ENCODE measurements at regions not wholly inside any gene's neighbourhood (a gene's known extent, or its start where the extent isn't known, plus 50 kb on each side); places are given as distances from the start of the nearest gene placed in this dataset.
"Not testable (repeated sequence)": the region's sequence is repeated elsewhere in the genome, so short reads cannot be mapped to it uniquely, and the experiment has no call there.

DNA sequence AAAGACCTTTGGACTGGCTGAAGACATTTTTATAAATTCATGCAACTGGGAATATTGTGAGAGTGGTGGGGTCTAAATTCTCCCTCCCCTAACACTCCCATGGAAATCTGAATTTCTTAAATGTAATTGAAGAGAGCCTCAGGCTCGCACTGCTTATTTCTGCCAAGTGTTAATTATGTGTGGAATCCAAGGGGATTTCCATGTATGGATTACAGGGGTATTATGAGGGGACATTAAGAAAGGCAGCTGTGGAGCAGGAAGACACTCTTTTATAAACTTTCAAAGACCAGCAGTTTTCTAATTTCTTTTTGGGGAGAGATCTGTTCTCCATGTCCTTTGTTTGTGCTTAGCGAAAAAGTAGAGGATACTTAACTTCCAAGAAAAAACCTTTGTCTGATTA lies 152.1 kb upstream of the TBL1XR1 start:
- DNase-seq = no peak
- Histone ChIP-seq H3K36me3 (no peaks in the 10 kb centered on the region), H3K4me3 (ENCODE audit: low read depth, low read length) (no peak overlapping the region), H3K4me1 (peaks cover 14% of the 10 kb centered on the region), H3K27me3 (no peaks in the 10 kb centered on the region), H3K9me3 (no peaks in the 10 kb centered on the region)
- TF ChIP-seq, protein P1, sequence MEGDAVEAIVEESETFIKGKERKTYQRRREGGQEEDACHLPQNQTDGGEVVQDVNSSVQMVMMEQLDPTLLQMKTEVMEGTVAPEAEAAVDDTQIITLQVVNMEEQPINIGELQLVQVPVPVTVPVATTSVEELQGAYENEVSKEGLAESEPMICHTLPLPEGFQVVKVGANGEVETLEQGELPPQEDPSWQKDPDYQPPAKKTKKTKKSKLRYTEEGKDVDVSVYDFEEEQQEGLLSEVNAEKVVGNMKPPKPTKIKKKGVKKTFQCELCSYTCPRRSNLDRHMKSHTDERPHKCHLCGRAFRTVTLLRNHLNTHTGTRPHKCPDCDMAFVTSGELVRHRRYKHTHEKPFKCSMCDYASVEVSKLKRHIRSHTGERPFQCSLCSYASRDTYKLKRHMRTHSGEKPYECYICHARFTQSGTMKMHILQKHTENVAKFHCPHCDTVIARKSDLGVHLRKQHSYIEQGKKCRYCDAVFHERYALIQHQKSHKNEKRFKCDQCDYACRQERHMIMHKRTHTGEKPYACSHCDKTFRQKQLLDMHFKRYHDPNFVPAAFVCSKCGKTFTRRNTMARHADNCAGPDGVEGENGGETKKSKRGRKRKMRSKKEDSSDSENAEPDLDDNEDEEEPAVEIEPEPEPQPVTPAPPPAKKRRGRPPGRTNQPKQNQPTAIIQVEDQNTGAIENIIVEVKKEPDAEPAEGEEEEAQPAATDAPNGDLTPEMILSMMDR (IDR thresholded peaks at IDR 0.05; ENCODE audit: low read depth, low read length) = no peak

DNA sequence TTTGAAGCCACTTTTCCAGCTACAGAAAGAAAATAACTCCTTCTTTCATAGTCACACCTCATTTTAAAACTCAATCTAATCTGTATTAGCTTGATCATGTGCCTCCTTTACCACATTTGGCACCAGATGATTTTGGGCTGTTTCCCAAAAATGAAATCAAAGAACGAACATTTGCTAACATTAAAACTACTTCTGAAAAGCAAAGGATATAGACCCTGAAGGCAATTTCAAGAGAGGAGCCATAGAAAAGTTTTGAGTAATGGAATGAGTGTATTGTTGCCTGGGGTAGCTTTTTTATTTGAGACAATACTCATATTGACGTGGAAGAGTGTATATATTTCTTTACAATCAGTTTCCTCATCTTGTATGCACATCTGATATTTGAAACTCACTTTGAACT lies 152.8 kb upstream of the TBL1XR1 start:
- peaks cover 10% of the 10 kb centered on the region for H3K4me1 ChIP-seq
- TF ChIP-seq, protein P1 (IDR thresholded peaks at IDR 0.05; ENCODE audit: low read depth, low read length) = no peak
- H3K4me3 ChIP-seq (ENCODE audit: low read depth, low read length) = no peak overlapping the region
- H3K36me3 ChIP-seq = no peaks in the 10 kb centered on the region
- DNase-seq = no peak
- H3K27me3 ChIP-seq = no peaks in the 10 kb centered on the region
- no peaks in the 10 kb centered on the region for H3K9me3 ChIP-seq

DNA sequence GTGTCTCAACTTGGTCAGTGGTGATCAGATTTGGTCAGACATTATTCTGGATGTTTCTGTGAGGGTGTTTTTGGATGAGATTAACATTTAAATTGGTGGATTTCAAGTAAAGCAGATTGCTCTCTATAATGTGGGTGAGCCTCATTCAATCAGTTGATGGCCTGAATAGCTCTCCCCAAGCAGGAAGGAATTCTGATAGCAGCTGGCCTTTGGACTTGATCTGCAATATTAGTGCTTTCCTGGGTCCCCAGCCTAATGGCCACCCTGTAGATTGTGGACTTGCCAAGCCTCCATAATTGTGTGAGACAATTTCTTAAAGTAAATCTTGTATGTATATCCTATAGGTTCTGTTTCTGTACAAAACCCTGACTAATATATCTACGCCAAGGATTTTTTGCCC lies 153.9 kb upstream of the TBL1XR1 start:
- no peak overlapping the region for H3K4me3 ChIP-seq (ENCODE audit: low read depth, low read length)
- no peak for DNase-seq
- H3K4me1 ChIP-seq = peaks cover under 1% of the 10 kb centered on the region
- TF ChIP-seq, protein P1 (IDR thresholded peaks at IDR 0.05; ENCODE audit: low read depth, low read length) = no peak
- no peaks in the 10 kb centered on the region for H3K9me3 ChIP-seq
- H3K36me3 ChIP-seq = no peaks in the 10 kb centered on the region
- no peaks in the 10 kb centered on the region for H3K27me3 ChIP-seq

DNA sequence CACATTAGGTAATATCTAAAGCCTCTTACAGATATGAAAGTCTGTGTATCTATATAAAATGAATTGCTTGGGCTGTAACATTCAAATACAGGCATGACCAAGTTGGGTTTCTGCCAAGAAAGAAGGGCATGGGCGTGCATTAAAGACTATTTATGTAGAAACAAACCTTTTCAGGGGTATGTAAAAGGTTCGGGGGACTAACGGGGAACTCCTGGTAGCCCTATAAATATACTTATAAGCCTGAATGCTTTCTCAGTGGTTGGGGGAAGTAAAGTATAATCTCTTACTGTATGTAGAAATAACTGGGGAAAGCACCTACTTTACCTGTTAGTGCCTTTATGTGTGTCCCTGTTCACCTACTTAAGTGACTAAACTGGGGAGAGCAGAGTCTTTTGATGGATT lies 154.5 kb upstream of the TBL1XR1 start:
- Histone ChIP-seq H3K9me3 (no peaks in the 10 kb centered on the region), H3K4me3 (ENCODE audit: low read depth, low read length) (no peak overlapping the region), H3K4me1 (no peaks in the 10 kb centered on the region; the same call in 1 of the 2 replicates), H3K36me3 (no peaks in the 10 kb centered on the region), H3K27me3 (no peaks in the 10 kb centered on the region)
- TF ChIP-seq, protein P1 (IDR thresholded peaks at IDR 0.05; ENCODE audit: low read depth, low read length) = no peak
- DNase-seq = no peak

DNA sequence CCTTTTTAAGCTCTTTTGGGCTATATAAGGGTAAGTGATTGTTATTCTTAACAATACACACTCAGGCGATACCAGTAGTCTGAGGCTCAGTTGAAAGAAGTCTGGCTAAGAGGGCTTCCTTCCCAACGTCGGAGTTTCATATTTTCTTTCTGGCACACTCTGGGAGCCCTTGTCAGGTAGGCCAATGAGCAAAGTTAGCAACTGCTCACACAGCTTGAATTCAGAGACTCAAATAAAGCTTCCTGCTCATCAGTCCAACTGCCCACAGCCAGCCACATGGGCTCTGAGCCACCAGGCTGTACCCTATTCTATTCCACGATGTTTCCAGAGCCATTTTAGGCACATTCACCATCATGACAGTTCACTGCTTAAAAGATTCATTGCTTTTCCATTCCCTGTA lies 155.1 kb upstream of the TBL1XR1 start:
- no peaks in the 10 kb centered on the region for H3K9me3 ChIP-seq
- no peak overlapping the region for H3K4me3 ChIP-seq (ENCODE audit: low read depth, low read length)
- H3K4me1 ChIP-seq = peaks cover 6% of the 10 kb centered on the region
- no peaks in the 10 kb centered on the region for H3K36me3 ChIP-seq
- TF ChIP-seq, protein P1 (IDR thresholded peaks at IDR 0.05; ENCODE audit: low read depth, low read length) = no peak
- no peaks in the 10 kb centered on the region for H3K27me3 ChIP-seq
- no peak for DNase-seq

DNA sequence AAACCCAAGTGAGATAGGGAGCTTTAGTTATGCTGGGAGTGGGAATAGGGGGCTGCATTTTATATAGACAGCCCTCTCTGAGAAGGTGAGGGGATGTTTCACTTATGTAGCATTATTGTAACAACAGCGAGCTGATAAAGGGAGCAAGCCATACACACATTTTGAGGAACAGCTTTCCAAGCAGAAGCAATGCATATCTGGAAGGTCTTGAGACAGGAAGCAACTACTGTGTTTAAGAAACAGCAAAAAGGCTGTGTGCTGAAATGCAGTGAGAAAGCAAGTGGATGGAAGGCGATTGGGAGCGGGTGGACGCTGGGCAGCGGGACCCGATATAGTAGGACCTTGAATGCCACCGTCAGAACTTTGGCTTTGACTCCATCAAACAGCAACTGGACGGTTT lies 155.9 kb upstream of the TBL1XR1 start:
- Histone ChIP-seq H3K27me3 (no peaks in the 10 kb centered on the region), H3K36me3 (no peaks in the 10 kb centered on the region), H3K4me1 (peaks cover 13% of the 10 kb centered on the region), H3K9me3 (no peaks in the 10 kb centered on the region), H3K4me3 (ENCODE audit: low read depth, low read length) (no peak overlapping the region)
- TF ChIP-seq, protein P1 (IDR thresholded peaks at IDR 0.05; ENCODE audit: low read depth, low read length) = no peak
- DNase-seq = no peak

DNA sequence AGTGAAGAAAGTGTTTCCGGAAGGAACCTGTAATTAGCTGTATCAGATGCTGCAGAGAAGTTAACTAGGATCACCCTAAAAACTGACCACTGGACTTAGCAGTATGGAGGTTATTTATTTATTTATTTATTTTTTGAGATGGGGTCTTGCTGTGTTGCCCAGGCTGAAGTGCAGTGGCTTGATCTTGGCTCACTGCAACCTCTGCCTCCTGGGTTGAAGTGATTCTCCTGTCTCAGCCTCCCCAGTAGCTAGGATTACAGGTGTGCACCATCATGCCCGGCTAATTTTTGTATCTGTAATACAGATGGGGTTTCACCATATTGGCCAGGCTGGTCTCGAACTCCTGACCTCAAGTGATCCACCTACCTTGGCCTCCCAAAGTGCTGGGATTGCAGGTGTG lies 156.6 kb upstream of the TBL1XR1 start:
- peaks cover 17% of the 10 kb centered on the region for H3K4me1 ChIP-seq
- not testable (repeated sequence) for H3K9me3 ChIP-seq; H3K36me3 ChIP-seq; H3K4me3 ChIP-seq (ENCODE audit: low read depth, low read length); DNase-seq; H3K27me3 ChIP-seq

Measured in BE2C (cell line).